ENCODE measurements at regions not wholly inside any gene's neighbourhood (a gene's known extent, or its start where the extent isn't known, plus 50 kb on each side); places are given as distances from the start of the nearest gene placed in this dataset.

GRCh38 chr4:130361616-130362015, 1265.7 kb downstream of the C4orf33 start:
- Histone ChIP-seq H3K4me2 (ENCODE audit: insufficient read depth, low read length) (no peak overlapping the region), H2AFZ (ENCODE audit: low read length) (no peak overlapping the region), H3K9me3 (ENCODE audit: low read depth, low read length) (no peaks in the 10 kb centered on the region), H3K36me3 (ENCODE audit: insufficient read depth, low read length) (no peaks in the 10 kb centered on the region), H4K20me1 (ENCODE audit: insufficient read depth, low read length) (no peaks in the 10 kb centered on the region), H3K79me2 (ENCODE audit: insufficient read depth, low read length) (no peaks in the 10 kb centered on the region), H3K4me1 (ENCODE audit: insufficient read depth, low read length) (no peaks in the 10 kb centered on the region), H3K4me3 (ENCODE audit: insufficient read depth, low read length) (no peak overlapping the region), H3K27ac (ENCODE audit: low read depth, low read length) (no peak overlapping the region), H3K27me3 (ENCODE audit: insufficient read depth, low read length) (no peaks in the 10 kb centered on the region)
- no peak for DNase-seq (ENCODE audit: insufficient read length, low spot score, missing footprints)
- no peak for TF ChIP-seq CTCF (IDR thresholded peaks at IDR 0.05; ENCODE audit: extremely low read depth, low read depth, low read length)

GRCh38 chr4:130368668-130369067, 1272.7 kb downstream of the C4orf33 start:
- Histone ChIP-seq H3K27me3 (ENCODE audit: insufficient read depth, low read length) (no peaks in the 10 kb centered on the region), H3K4me1 (ENCODE audit: insufficient read depth, low read length) (no peaks in the 10 kb centered on the region), H4K20me1 (ENCODE audit: insufficient read depth, low read length) (no peaks in the 10 kb centered on the region), H3K4me2 (ENCODE audit: insufficient read depth, low read length) (no peak overlapping the region), H3K36me3 (ENCODE audit: insufficient read depth, low read length) (no peaks in the 10 kb centered on the region), H3K4me3 (ENCODE audit: insufficient read depth, low read length) (no peak overlapping the region), H2AFZ (ENCODE audit: low read length) (no peak overlapping the region), H3K9me3 (ENCODE audit: low read depth, low read length) (no peaks in the 10 kb centered on the region), H3K27ac (ENCODE audit: low read depth, low read length) (no peak overlapping the region), H3K79me2 (ENCODE audit: insufficient read depth, low read length) (no peaks in the 10 kb centered on the region)
- no peak for DNase-seq (ENCODE audit: insufficient read length, low spot score, missing footprints)
- no peak for TF ChIP-seq CTCF (IDR thresholded peaks at IDR 0.05; ENCODE audit: extremely low read depth, low read depth, low read length)

GRCh38 chr4:130393231-130393630, 1297.3 kb downstream of the C4orf33 start:
- Histone ChIP-seq H3K4me2 (ENCODE audit: insufficient read depth, low read length) (no peak overlapping the region), H3K9me3 (ENCODE audit: low read depth, low read length) (no peaks in the 10 kb centered on the region), H3K27me3 (ENCODE audit: insufficient read depth, low read length) (no peaks in the 10 kb centered on the region), H3K27ac (ENCODE audit: low read depth, low read length) (no peak overlapping the region), H2AFZ (ENCODE audit: low read length) (no peak overlapping the region), H3K79me2 (ENCODE audit: insufficient read depth, low read length) (no peaks in the 10 kb centered on the region), H3K4me3 (ENCODE audit: insufficient read depth, low read length) (no peak overlapping the region), H3K4me1 (ENCODE audit: insufficient read depth, low read length) (peaks cover 9% of the 10 kb centered on the region), H3K36me3 (ENCODE audit: insufficient read depth, low read length) (no peaks in the 10 kb centered on the region), H4K20me1 (ENCODE audit: insufficient read depth, low read length) (no peaks in the 10 kb centered on the region)
- TF ChIP-seq CTCF (IDR thresholded peaks at IDR 0.05; ENCODE audit: extremely low read depth, low read depth, low read length): no peak
- DNase-seq (ENCODE audit: insufficient read length, low spot score, missing footprints): no peak

- no peaks in the 10 kb centered on the region for H3K27me3 ChIP-seq (ENCODE audit: insufficient read depth, low read length)
- H2AFZ ChIP-seq (ENCODE audit: low read length): no peak overlapping the region
- H3K79me2 ChIP-seq (ENCODE audit: insufficient read depth, low read length): no peaks in the 10 kb centered on the region
- no peak overlapping the region for H3K4me3 ChIP-seq (ENCODE audit: insufficient read depth, low read length)
- peak; percentile 31 for DNase-seq (ENCODE audit: insufficient read length, low spot score, missing footprints)
- TF ChIP-seq CTCF (IDR thresholded peaks at IDR 0.05; ENCODE audit: extremely low read depth, low read depth, low read length): no peak
- no peaks in the 10 kb centered on the region for H3K9me3 ChIP-seq (ENCODE audit: low read depth, low read length)
- H3K4me1 ChIP-seq (ENCODE audit: insufficient read depth, low read length): peaks cover 9% of the 10 kb centered on the region
- H3K4me2 ChIP-seq (ENCODE audit: insufficient read depth, low read length): no peak overlapping the region
- no peaks in the 10 kb centered on the region for H3K36me3 ChIP-seq (ENCODE audit: insufficient read depth, low read length)
- no peaks in the 10 kb centered on the region for H4K20me1 ChIP-seq (ENCODE audit: insufficient read depth, low read length)
- H3K27ac ChIP-seq (ENCODE audit: low read depth, low read length): no peak overlapping the region
Measured at GRCh38 chr4:130393642-130394041, 1297.7 kb downstream of the C4orf33 start.
